Parathyroid adenoma (tissue), 2 donors: ENCODE measurements at regions not wholly inside any gene's neighbourhood (a gene's known extent, or its start where the extent isn't known, plus 50 kb on each side); places are given as distances from the start of the nearest gene placed in this dataset.

Experiments used
- H2AFZ ChIP-seq: fragments of 300-600 bp; sonication (generic); one replicate; pipeline ENCODE4 v1.7.0; 2017; ENCODE audit warnings: antibody characterized with exemption, mild to moderate bottlenecking
- H3K27ac ChIP-seq: fragments of 300-600 bp; sonication (generic); one replicate; pipeline ENCODE4 v1.7.0; 2017
- H3K27me3 ChIP-seq: fragments of 300-600 bp; sonication (generic); one replicate; pipeline ENCODE4 v1.7.0; 2017; ENCODE audit warnings: low read length; ENCODE audit not compliant: control insufficient read depth, insufficient read depth
- H3K36me3 ChIP-seq: fragments of 300-600 bp; sonication (generic); one replicate; pipeline ENCODE4 v1.7.0; 2017; ENCODE audit warnings: low read length; ENCODE audit not compliant: control insufficient read depth, insufficient read depth
- H3K4me1 ChIP-seq: fragments of 300-600 bp; sonication (generic); one replicate; pipeline ENCODE4 v1.7.0; 2017; ENCODE audit warnings: control low read depth
- H3K4me2 ChIP-seq: fragments of 300-600 bp; sonication (generic); one replicate; pipeline ENCODE4 v1.7.0; 2017; ENCODE audit warnings: low read length
- H3K4me3 ChIP-seq: fragments of 300-600 bp; sonication (generic); one replicate; pipeline ENCODE4 v1.7.0; 2017; ENCODE audit warnings: low read depth, low read length
- H3K79me2 ChIP-seq: fragments of 300-600 bp; sonication (generic); one replicate; pipeline ENCODE4 v1.7.0; 2017; ENCODE audit warnings: control low read depth
- H3K9ac ChIP-seq: fragments of 300-600 bp; sonication (generic); one replicate; pipeline ENCODE4 v1.7.0; 2017; ENCODE audit warnings: mild to moderate bottlenecking
- H3K9me3 ChIP-seq: fragments of 300-600 bp; sonication (generic); one replicate; pipeline ENCODE4 v1.7.0; 2017; ENCODE audit warnings: low read length; ENCODE audit not compliant: control insufficient read depth
- CTCF ChIP-seq: fragments of 300-600 bp; sonication (generic); IDR thresholded peaks from one replicate; pipeline ENCODE4 v1.7.0; 2017; ENCODE audit warnings: antibody characterized with exemption, mild to moderate bottlenecking
- donor health status: primary hyperparathyroidism.

- Histone ChIP-seq H3K27ac (no peak overlapping the region), H3K4me3 (no peak overlapping the region), H3K79me2 (no peaks in the 10 kb centered on the region), H3K9me3 (no peaks in the 10 kb centered on the region), H2AFZ (no peak overlapping the region), H3K9ac (no peak overlapping the region), H3K4me1 (no peaks in the 10 kb centered on the region), H3K27me3 (no peaks in the 10 kb centered on the region), H3K36me3 (no peaks in the 10 kb centered on the region), H3K4me2 (no peak overlapping the region)
- no peak for TF ChIP-seq CTCF
These were observed 142.9 kb upstream of the WSCD2 start for GRCh38 chr12:107986183-107986582.

GRCh38 chr12:107990325-107990724 lies 138.8 kb upstream of the WSCD2 start:
- no peak overlapping the region for H3K4me3 ChIP-seq
- H3K27ac ChIP-seq, result no peak overlapping the region
- no peaks in the 10 kb centered on the region for H3K36me3 ChIP-seq
- H3K9me3 ChIP-seq, result no peaks in the 10 kb centered on the region
- no peaks in the 10 kb centered on the region for H3K79me2 ChIP-seq
- TF ChIP-seq CTCF, result peak; percentile 42
- H2AFZ ChIP-seq, result no peak overlapping the region
- no peaks in the 10 kb centered on the region for H3K4me1 ChIP-seq
- H3K9ac ChIP-seq, result no peak overlapping the region
- H3K4me2 ChIP-seq, result no peak overlapping the region
- no peaks in the 10 kb centered on the region for H3K27me3 ChIP-seq

- TF ChIP-seq CTCF, result no peak
- no peaks in the 10 kb centered on the region for H3K79me2 ChIP-seq
- no peak overlapping the region for H3K4me2 ChIP-seq
- no peaks in the 10 kb centered on the region for H3K27me3 ChIP-seq
- H3K36me3 ChIP-seq, result no peaks in the 10 kb centered on the region
- no peaks in the 10 kb centered on the region for H3K4me1 ChIP-seq
- H3K9me3 ChIP-seq, result no peaks in the 10 kb centered on the region
- H3K27ac ChIP-seq, result no peak overlapping the region
- H2AFZ ChIP-seq, result no peak overlapping the region
- H3K9ac ChIP-seq, result no peak overlapping the region
- H3K4me3 ChIP-seq, result no peak overlapping the region
These were observed 137.1 kb upstream of the WSCD2 start for GRCh38 chr12:107992029-107992428.

- H3K9me3 ChIP-seq, result no peaks in the 10 kb centered on the region
- H3K36me3 ChIP-seq, result no peaks in the 10 kb centered on the region
- H3K4me1 ChIP-seq, result no peaks in the 10 kb centered on the region
- no peak overlapping the region for H3K9ac ChIP-seq
- H3K79me2 ChIP-seq, result no peaks in the 10 kb centered on the region
- no peak overlapping the region for H3K4me3 ChIP-seq
- no peak overlapping the region for H3K27ac ChIP-seq
- peak; percentile 46 for TF ChIP-seq CTCF
- H3K27me3 ChIP-seq, result no peaks in the 10 kb centered on the region
- no peak overlapping the region for H2AFZ ChIP-seq
- no peak overlapping the region for H3K4me2 ChIP-seq
These were observed 136.1 kb upstream of the WSCD2 start for GRCh38 chr12:107992870-107993451.

GRCh38 chr12:107998863-107999262 lies 130.2 kb upstream of the WSCD2 start:
- no peaks in the 10 kb centered on the region for H3K4me1 ChIP-seq

More at GRCh38 chr12:107998863-107999262, 130.2 kb upstream of the WSCD2 start:
- H3K9me3 ChIP-seq, result no peaks in the 10 kb centered on the region
- H3K9ac ChIP-seq, result no peak overlapping the region
- H3K36me3 ChIP-seq, result no peaks in the 10 kb centered on the region
- H3K79me2 ChIP-seq, result no peaks in the 10 kb centered on the region
- H2AFZ ChIP-seq, result no peak overlapping the region
- no peak overlapping the region for H3K4me2 ChIP-seq
- no peak overlapping the region for H3K4me3 ChIP-seq
- H3K27ac ChIP-seq, result no peak overlapping the region
- H3K27me3 ChIP-seq, result no peaks in the 10 kb centered on the region
- TF ChIP-seq CTCF, result no peak
